ENCODE measurements at regions not wholly inside any gene's neighbourhood (a gene's known extent, or its start where the extent isn't known, plus 50 kb on each side); places are given as distances from the start of the nearest gene placed in this dataset.

GRCh38 chr12:58347691-58348090, 406.3 kb downstream of the ATP23 start:
- DNase-seq (ENCODE audit: low spot score in 2 of 2): no peak
- in situ Hi-C loops (cut with MboI; ENCODE audit: low sequenced_read_pairs): loop anchor here (10.0 kb wide), 2 partner anchors 97 to 807 kb away; no protein-coding TSS in a partner anchor

GRCh38 chr12:58349161-58349560, 407.8 kb downstream of the ATP23 start:
- Histone ChIP-seq H3K27me3 (ENCODE audit: low read depth) (no peaks in the 10 kb centered on the region), H3K4me1 (no peaks in the 10 kb centered on the region), H3K9me3 (no peaks in the 10 kb centered on the region), H3K36me3 (replicated peaks) (no peaks in the 10 kb centered on the region), H3K4me3 (no peak overlapping the region)
- in situ Hi-C loops (cut with MboI; ENCODE audit: low sequenced_read_pairs): loop anchor here (10.0 kb wide), 2 partner anchors 96 to 806 kb away; no protein-coding TSS in a partner anchor
- no peak for DNase-seq (ENCODE audit: low spot score in 2 of 2)

More at GRCh38 chr12:58347691-58348090, 406.3 kb downstream of the ATP23 start:
- Histone ChIP-seq H3K36me3 (replicated peaks) (no peaks in the 10 kb centered on the region), H3K4me1 (no peaks in the 10 kb centered on the region), H3K4me3 (no peak overlapping the region), H3K9me3 (no peaks in the 10 kb centered on the region), H3K27me3 (ENCODE audit: low read depth) (no peaks in the 10 kb centered on the region)

GRCh38 chr12:58356794-58357193, 415.4 kb downstream of the ATP23 start:
- DNase-seq (ENCODE audit: low spot score in 2 of 2): no peak
- H3K36me3 ChIP-seq (replicated peaks): no peaks in the 10 kb centered on the region
- in situ Hi-C loops (cut with MboI; ENCODE audit: low sequenced_read_pairs): no loop called here
- H3K4me1 ChIP-seq: peaks cover 10% of the 10 kb centered on the region
- no peaks in the 10 kb centered on the region for H3K9me3 ChIP-seq
- H3K27me3 ChIP-seq (ENCODE audit: low read depth): no peaks in the 10 kb centered on the region
- H3K4me3 ChIP-seq: no peak overlapping the region

- in situ Hi-C loops (cut with MboI; ENCODE audit: low sequenced_read_pairs): no loop called here
- H3K27me3 ChIP-seq (ENCODE audit: low read depth): no peaks in the 10 kb centered on the region
- peak; percentile 13 to 28 for DNase-seq (ENCODE audit: low spot score in 2 of 2)
- no peaks in the 10 kb centered on the region for H3K36me3 ChIP-seq (replicated peaks)
- peaks cover 10% of the 10 kb centered on the region for H3K4me1 ChIP-seq
- no peaks in the 10 kb centered on the region for H3K9me3 ChIP-seq
- no peak overlapping the region for H3K4me3 ChIP-seq
Measured at GRCh38 chr12:58357511-58357910, 416.1 kb downstream of the ATP23 start.

GRCh38 chr12:58358369-58358768, 417.0 kb downstream of the ATP23 start:
- no peaks in the 10 kb centered on the region for H3K27me3 ChIP-seq (ENCODE audit: low read depth)
- no peaks in the 10 kb centered on the region for H3K9me3 ChIP-seq
- no peaks in the 10 kb centered on the region for H3K36me3 ChIP-seq (replicated peaks)
- peaks cover 10% of the 10 kb centered on the region for H3K4me1 ChIP-seq
- no peak overlapping the region for H3K4me3 ChIP-seq
- in situ Hi-C loops (cut with MboI; ENCODE audit: low sequenced_read_pairs): no loop called here
- no peak for DNase-seq (ENCODE audit: low spot score in 2 of 2)

GRCh38 chr12:58359084-58359483, 417.7 kb downstream of the ATP23 start:
- Histone ChIP-seq H3K4me3 (no peak overlapping the region), H3K4me1 (peaks cover 10% of the 10 kb centered on the region), H3K27me3 (ENCODE audit: low read depth) (no peaks in the 10 kb centered on the region), H3K36me3 (replicated peaks) (no peaks in the 10 kb centered on the region), H3K9me3 (no peaks in the 10 kb centered on the region)
- in situ Hi-C loops (cut with MboI; ENCODE audit: low sequenced_read_pairs): no loop called here
- no peak for DNase-seq (ENCODE audit: low spot score in 2 of 2)

GRCh38 chr12:58361056-58361455, 419.7 kb downstream of the ATP23 start:
- in situ Hi-C loops (cut with MboI; ENCODE audit: low sequenced_read_pairs): no loop called here
- H3K4me3 ChIP-seq: no peak overlapping the region
- DNase-seq (ENCODE audit: low spot score in 2 of 2): no peak
- no peaks in the 10 kb centered on the region for H3K9me3 ChIP-seq
- no peaks in the 10 kb centered on the region for H3K36me3 ChIP-seq (replicated peaks)
- no peaks in the 10 kb centered on the region for H3K27me3 ChIP-seq (ENCODE audit: low read depth)
- H3K4me1 ChIP-seq: peaks cover 10% of the 10 kb centered on the region

GRCh38 chr12:58363971-58364370, 422.6 kb downstream of the ATP23 start:
- no peaks in the 10 kb centered on the region for H3K36me3 ChIP-seq (replicated peaks)
- H3K4me1 ChIP-seq: no peaks in the 10 kb centered on the region
- no peaks in the 10 kb centered on the region for H3K27me3 ChIP-seq (ENCODE audit: low read depth)
- H3K4me3 ChIP-seq: no peak overlapping the region
- DNase-seq (ENCODE audit: low spot score in 2 of 2): no peak
- no peaks in the 10 kb centered on the region for H3K9me3 ChIP-seq
- in situ Hi-C loops (cut with MboI; ENCODE audit: low sequenced_read_pairs): no loop called here

GRCh38 chr12:58364389-58365086, 423.2 kb downstream of the ATP23 start:
- Histone ChIP-seq H3K36me3 (replicated peaks) (no peaks in the 10 kb centered on the region), H3K4me3 (no peak overlapping the region), H3K27me3 (ENCODE audit: low read depth) (no peaks in the 10 kb centered on the region), H3K9me3 (no peaks in the 10 kb centered on the region), H3K4me1 (no peaks in the 10 kb centered on the region)
- DNase-seq (ENCODE audit: low spot score in 2 of 2): no peak
- in situ Hi-C loops (cut with MboI; ENCODE audit: low sequenced_read_pairs): no loop called here

- no peak for DNase-seq (ENCODE audit: low spot score in 2 of 2)
- no peaks in the 10 kb centered on the region for H3K27me3 ChIP-seq (ENCODE audit: low read depth)
- H3K9me3 ChIP-seq: no peaks in the 10 kb centered on the region
- H3K4me3 ChIP-seq: no peak overlapping the region
- H3K36me3 ChIP-seq (replicated peaks): no peaks in the 10 kb centered on the region
- no peaks in the 10 kb centered on the region for H3K4me1 ChIP-seq
- in situ Hi-C loops (cut with MboI; ENCODE audit: low sequenced_read_pairs): no loop called here
Measured at GRCh38 chr12:58365087-58365390, 423.7 kb downstream of the ATP23 start.

GRCh38 chr12:58367041-58367440, 425.7 kb downstream of the ATP23 start:
- no peaks in the 10 kb centered on the region for H3K36me3 ChIP-seq (replicated peaks)
- no peaks in the 10 kb centered on the region for H3K27me3 ChIP-seq (ENCODE audit: low read depth)
- H3K4me1 ChIP-seq: no peaks in the 10 kb centered on the region
- H3K9me3 ChIP-seq: no peaks in the 10 kb centered on the region
- DNase-seq (ENCODE audit: low spot score in 2 of 2): no peak
- in situ Hi-C loops (cut with MboI; ENCODE audit: low sequenced_read_pairs): no loop called here
- H3K4me3 ChIP-seq: no peak overlapping the region

- no peaks in the 10 kb centered on the region for H3K4me1 ChIP-seq
- DNase-seq (ENCODE audit: low spot score in 2 of 2): no peak
- H3K9me3 ChIP-seq: no peaks in the 10 kb centered on the region
- no peaks in the 10 kb centered on the region for H3K36me3 ChIP-seq (replicated peaks)
- H3K27me3 ChIP-seq (ENCODE audit: low read depth): no peaks in the 10 kb centered on the region
- H3K4me3 ChIP-seq: no peak overlapping the region
- in situ Hi-C loops (cut with MboI; ENCODE audit: low sequenced_read_pairs): no loop called here
Measured at GRCh38 chr12:58368001-58368400, 426.6 kb downstream of the ATP23 start.

GRCh38 chr12:58369576-58369975, 428.2 kb downstream of the ATP23 start:
- H3K4me1 ChIP-seq: no peaks in the 10 kb centered on the region
- in situ Hi-C loops (cut with MboI; ENCODE audit: low sequenced_read_pairs): no loop called here
- no peaks in the 10 kb centered on the region for H3K9me3 ChIP-seq
- H3K27me3 ChIP-seq (ENCODE audit: low read depth): no peaks in the 10 kb centered on the region
- DNase-seq (ENCODE audit: low spot score in 2 of 2): no peak
- H3K36me3 ChIP-seq (replicated peaks): no peaks in the 10 kb centered on the region
- no peak overlapping the region for H3K4me3 ChIP-seq

GRCh38 chr12:58372298-58372697, 430.9 kb downstream of the ATP23 start:
- Histone ChIP-seq H3K9me3 (no peaks in the 10 kb centered on the region), H3K4me1 (no peaks in the 10 kb centered on the region), H3K27me3 (ENCODE audit: low read depth) (no peaks in the 10 kb centered on the region), H3K36me3 (replicated peaks) (no peaks in the 10 kb centered on the region), H3K4me3 (no peak overlapping the region)
- no peak for DNase-seq (ENCODE audit: low spot score in 2 of 2)
- in situ Hi-C loops (cut with MboI; ENCODE audit: low sequenced_read_pairs): no loop called here

GRCh38 chr12:58378028-58378427, 436.7 kb downstream of the ATP23 start:
- in situ Hi-C loops (cut with MboI; ENCODE audit: low sequenced_read_pairs): no loop called here
- Histone ChIP-seq H3K27me3 (ENCODE audit: low read depth) (no peaks in the 10 kb centered on the region), H3K36me3 (replicated peaks) (no peaks in the 10 kb centered on the region), H3K9me3 (no peaks in the 10 kb centered on the region), H3K4me1 (no peaks in the 10 kb centered on the region), H3K4me3 (no peak overlapping the region)
- no peak for DNase-seq (ENCODE audit: low spot score in 2 of 2)

Data from HAP-1 (cell line).